SK-MEL-5 (cell line): ENCODE measurements at regions not wholly inside any gene's neighbourhood (a gene's known extent, or its start where the extent isn't known, plus 50 kb on each side); places are given as distances from the start of the nearest gene placed in this dataset.

Experiments used
- DNase-seq: peaks from one replicate; pipeline ENCODE4 v3.0.0-alpha.2; 2016; ENCODE audit warnings: low read depth, low spot score
- in situ Hi-C: cut with HindIII; loops from 2 replicates; pipeline ENCODE4 v1.10.0; 2016; ENCODE audit warnings: low sequenced_read_pairs, high pct_unique_total_duplicates, low pct_unique_long_range_greater_than_20kb

- in situ Hi-C loops = loop anchor here (25.0 kb wide), 3 partner anchors 163 to 1388 kb away; no protein-coding TSS in a partner anchor
- no peak for DNase-seq
Measured at GRCh38 chr7:95675632-95676031, 79.3 kb upstream of the PDK4 start.

GRCh38 chr7:95675016-95675415 is 78.7 kb upstream of the PDK4 start:
- in situ Hi-C loops = loop anchor here (25.0 kb wide), 3 partner anchors 163 to 1388 kb away; no protein-coding TSS in a partner anchor

GRCh38 chr7:95674101-95674500 is 77.8 kb upstream of the PDK4 start:
- DNase-seq = peak; percentile 92
- in situ Hi-C loops = no loop called here

More at GRCh38 chr7:95675016-95675415, 78.7 kb upstream of the PDK4 start:
- peak; percentile 96 for DNase-seq

- peak; percentile 57 for DNase-seq
- in situ Hi-C loops = no loop called here
Measured at GRCh38 chr7:95672434-95672833, 76.1 kb upstream of the PDK4 start.

- DNase-seq = no peak
- in situ Hi-C loops = no loop called here
Measured at GRCh38 chr7:95669513-95669912, 73.2 kb upstream of the PDK4 start.

- DNase-seq = no peak
- in situ Hi-C loops = no loop called here
Measured at GRCh38 chr7:95668504-95669018, 72.2 kb upstream of the PDK4 start.

- no peak for DNase-seq
Measured at GRCh38 chr7:95662987-95663386, 66.7 kb upstream of the PDK4 start.

GRCh38 chr7:95660023-95660434 is 63.7 kb upstream of the PDK4 start:
- DNase-seq = no peak
- in situ Hi-C loops = no loop called here

More at GRCh38 chr7:95662987-95663386, 66.7 kb upstream of the PDK4 start:
- in situ Hi-C loops = no loop called here

GRCh38 chr7:95658676-95659075 is 62.4 kb upstream of the PDK4 start:
- in situ Hi-C loops = no loop called here
- no peak for DNase-seq

- no peak for DNase-seq
- in situ Hi-C loops = no loop called here
Measured at GRCh38 chr7:95649546-95649945, 53.2 kb upstream of the PDK4 start.

- DNase-seq = no peak
Measured at GRCh38 chr7:95646350-95646749, 50.0 kb upstream of the PDK4 start.

More at GRCh38 chr7:95646350-95646749, 50.0 kb upstream of the PDK4 start:
- in situ Hi-C loops = no loop called here
